ENCODE measurements at regions not wholly inside any gene's neighbourhood (a gene's known extent, or its start where the extent isn't known, plus 50 kb on each side); places are given as distances from the start of the nearest gene placed in this dataset.

GRCh38 chr2:157932480-157933159, 56.5 kb upstream of the ACVR1 start:
- TF ChIP-seq, protein P1, sequence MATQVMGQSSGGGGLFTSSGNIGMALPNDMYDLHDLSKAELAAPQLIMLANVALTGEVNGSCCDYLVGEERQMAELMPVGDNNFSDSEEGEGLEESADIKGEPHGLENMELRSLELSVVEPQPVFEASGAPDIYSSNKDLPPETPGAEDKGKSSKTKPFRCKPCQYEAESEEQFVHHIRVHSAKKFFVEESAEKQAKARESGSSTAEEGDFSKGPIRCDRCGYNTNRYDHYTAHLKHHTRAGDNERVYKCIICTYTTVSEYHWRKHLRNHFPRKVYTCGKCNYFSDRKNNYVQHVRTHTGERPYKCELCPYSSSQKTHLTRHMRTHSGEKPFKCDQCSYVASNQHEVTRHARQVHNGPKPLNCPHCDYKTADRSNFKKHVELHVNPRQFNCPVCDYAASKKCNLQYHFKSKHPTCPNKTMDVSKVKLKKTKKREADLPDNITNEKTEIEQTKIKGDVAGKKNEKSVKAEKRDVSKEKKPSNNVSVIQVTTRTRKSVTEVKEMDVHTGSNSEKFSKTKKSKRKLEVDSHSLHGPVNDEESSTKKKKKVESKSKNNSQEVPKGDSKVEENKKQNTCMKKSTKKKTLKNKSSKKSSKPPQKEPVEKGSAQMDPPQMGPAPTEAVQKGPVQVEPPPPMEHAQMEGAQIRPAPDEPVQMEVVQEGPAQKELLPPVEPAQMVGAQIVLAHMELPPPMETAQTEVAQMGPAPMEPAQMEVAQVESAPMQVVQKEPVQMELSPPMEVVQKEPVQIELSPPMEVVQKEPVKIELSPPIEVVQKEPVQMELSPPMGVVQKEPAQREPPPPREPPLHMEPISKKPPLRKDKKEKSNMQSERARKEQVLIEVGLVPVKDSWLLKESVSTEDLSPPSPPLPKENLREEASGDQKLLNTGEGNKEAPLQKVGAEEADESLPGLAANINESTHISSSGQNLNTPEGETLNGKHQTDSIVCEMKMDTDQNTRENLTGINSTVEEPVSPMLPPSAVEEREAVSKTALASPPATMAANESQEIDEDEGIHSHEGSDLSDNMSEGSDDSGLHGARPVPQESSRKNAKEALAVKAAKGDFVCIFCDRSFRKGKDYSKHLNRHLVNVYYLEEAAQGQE (IDR thresholded peaks at IDR 0.05; ENCODE audit: insufficient read depth in 1 of 2, low read depth in 2 of 2, low read length in 2 of 2) = no peak
- TF ChIP-seq TAF1 (IDR thresholded peaks at IDR 0.05; ENCODE audit: borderline replicate concordance, insufficient read depth, low read length) (no peak), POLR2AphosphoS5 (IDR thresholded peaks at IDR 0.05; ENCODE audit: low read depth, low read length) (no peak), SIN3A (IDR thresholded peaks at IDR 0.05; ENCODE audit: borderline replicate concordance, insufficient read depth, low read length) (no peak)
